ENCODE measurements at regions not wholly inside any gene's neighbourhood (a gene's known extent, or its start where the extent isn't known, plus 50 kb on each side); places are given as distances from the start of the nearest gene placed in this dataset.
A peak's percentile ranks its signal among the peaks of the same experiment; 100 is the strongest.
"Not testable (repeated sequence)": the region's sequence is repeated elsewhere in the genome, so short reads cannot be mapped to it uniquely, and the experiment has no call there.

DNA sequence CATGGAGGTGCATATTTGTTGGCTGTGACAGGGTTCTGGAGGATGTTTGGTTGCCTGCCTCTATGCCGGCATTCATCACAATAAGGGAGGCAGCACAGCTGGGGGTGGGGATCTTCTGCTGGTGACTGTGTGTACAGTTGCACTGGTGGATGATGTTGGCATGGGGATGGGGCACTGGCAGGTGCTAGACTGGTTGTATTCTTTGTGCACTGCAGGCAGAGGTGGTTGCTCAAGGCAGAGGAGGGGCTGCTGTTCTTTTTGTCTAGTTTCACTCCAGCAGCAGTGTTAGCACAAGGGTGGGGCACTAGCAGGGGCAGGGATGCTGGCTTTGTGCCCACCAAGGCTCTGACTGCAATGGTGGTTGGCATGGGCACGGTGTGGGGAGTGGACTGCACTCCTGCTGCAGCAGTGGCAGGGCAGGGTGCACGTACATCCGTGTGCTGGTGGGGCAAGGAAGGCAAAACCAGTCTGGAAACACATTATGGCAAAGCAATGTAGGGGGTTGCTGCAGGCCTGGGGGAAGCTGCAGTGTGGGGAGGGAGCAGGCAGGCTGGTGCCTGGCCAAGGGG lies 69.3 kb downstream of the ISOC1 start:
- DNase-seq (ENCODE audit: low read depth in 4 of 4, low spot score in 3 of 4) = no peak

DNA sequence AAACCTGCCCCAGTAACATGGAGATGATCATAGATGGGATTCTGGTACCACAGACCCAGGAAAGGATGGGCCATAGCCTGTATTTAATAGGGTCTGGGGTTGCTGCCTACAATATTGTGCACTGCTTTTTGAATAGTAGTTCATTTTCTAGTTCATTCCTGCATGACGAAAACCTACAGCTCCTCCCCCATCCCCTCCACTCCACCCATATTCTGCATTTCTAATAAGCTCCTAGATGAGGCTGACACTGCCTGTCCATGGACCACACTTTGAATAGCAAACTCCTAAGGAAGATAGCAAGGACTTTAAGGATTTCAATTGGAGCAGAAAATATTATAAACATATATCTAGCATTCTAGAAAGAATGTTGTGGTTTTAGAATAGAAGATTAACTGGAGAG lies 75.5 kb downstream of the ISOC1 start:
- DNase-seq (ENCODE audit: low read depth in 4 of 4, low spot score in 3 of 4) = no peak

DNA sequence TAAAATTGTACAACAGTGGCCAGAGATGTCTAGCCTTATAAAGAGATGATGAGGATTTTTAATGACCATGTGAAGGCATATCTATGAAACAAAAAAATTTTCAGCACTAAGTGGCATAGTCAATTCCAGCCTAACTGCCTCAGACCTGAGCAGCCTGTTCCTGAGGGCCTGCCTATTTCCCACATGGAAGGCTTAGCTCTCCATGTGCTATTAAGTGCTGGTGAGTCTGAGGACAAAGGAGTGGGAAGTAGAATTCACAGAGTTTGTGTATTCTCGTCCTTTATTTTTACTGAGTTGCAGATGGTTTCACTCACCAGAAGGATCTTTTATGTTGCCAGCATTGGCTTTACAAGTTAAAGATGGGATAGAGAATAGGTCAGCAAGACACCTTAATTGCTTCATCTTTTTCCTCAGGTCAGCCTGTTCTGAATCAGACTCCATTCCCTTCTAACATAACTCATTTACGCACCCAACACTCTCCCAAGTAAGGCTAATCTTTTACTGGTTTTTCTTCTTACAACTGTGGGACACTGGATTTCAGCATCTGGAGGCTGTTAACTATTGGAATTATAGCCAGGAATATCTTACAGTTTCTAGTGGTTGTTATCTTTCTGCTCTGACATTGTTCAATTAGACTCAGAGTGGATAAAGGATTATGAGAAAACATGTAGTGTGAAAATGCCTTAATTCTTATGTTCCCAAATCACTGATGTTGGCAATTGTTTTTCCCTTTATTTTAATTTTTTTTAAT lies 76.8 kb downstream of the ISOC1 start:
- peak in 1 of 4 donors; percentile 4 for DNase-seq (ENCODE audit: low read depth in 4 of 4, low spot score in 3 of 4)

DNA sequence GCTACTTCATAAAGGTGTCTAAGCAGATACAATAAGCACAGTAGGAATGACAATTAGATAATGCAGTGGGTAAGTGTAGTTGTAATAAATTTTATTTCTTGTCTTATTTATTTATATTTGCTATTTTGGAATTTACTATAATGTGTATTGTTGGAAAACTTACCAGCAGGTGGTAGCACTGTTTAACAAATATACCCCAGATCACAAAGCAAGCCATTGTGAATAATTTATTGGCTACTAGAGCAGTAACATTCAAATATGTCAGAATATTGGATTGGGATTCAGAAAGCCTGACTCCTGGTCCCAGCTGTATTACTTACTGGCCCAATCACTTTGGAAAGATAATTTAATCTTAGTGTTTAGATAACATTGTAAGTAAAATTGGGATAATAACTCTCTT lies 78.0 kb downstream of the ISOC1 start:
- DNase-seq (ENCODE audit: low read depth in 4 of 4, low spot score in 3 of 4) = peak in 2 of 4 donors; percentile 1 to 7

DNA sequence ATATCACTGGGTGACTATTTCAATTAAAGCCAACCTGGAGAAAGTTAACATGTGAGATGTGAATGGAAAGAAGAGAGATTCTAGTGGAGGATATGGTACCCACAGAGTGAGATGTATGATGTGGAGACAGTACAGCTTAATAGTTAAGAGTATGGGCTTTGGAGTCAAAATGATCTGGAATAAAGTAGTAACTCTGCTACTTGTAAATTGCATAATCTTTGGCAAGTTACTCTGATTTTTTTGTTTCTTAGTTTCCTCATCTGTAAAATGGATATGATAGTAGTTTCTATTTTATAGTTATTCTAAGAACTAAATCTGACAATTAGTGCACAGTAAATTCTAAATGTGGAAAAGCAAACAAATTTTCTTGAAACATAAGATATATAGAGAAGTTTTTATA lies 79.2 kb downstream of the ISOC1 start:
- no peak for DNase-seq (ENCODE audit: low read depth in 4 of 4, low spot score in 3 of 4)

DNA sequence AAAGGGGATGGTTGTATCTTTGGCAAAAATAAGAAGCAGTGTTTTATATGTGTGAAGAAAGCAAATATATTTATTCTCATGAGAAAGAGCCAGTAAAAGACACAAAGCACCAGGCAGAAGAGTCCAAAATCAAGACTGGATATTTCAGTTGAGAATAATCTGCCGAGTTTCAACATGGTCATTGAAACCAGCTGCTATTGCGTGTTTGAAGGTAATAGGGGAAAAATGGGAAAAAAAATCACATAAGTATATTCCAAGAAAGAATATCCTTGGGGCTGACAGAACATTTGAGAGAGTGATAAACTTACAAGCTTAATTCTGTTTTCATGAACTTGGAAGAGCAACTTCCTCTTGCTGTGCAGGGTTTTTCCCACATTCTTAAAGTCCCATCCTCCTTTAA lies 79.9 kb downstream of the ISOC1 start:
- no peak for DNase-seq (ENCODE audit: low read depth in 4 of 4, low spot score in 3 of 4)

DNA sequence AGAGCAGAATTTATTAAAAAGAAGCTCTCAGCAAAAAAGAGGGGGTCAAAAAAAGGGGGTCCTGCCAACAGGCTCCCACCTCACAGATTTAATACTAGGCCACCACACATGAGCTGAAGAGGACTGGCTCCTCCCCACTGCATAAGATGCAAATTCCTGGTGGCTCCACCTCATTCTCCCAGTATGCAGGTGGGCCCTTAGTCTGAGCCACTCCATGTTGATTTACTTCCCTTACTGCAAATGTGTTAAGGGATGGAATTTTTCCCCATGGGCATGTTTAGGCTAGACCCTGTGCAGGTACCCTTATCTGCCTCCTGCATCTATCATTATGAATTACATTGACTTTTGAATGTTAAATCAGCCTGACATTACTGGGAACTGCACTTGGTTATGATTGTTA lies 82.9 kb downstream of the ISOC1 start:
- no peak for DNase-seq (ENCODE audit: low read depth in 4 of 4, low spot score in 3 of 4)

DNA sequence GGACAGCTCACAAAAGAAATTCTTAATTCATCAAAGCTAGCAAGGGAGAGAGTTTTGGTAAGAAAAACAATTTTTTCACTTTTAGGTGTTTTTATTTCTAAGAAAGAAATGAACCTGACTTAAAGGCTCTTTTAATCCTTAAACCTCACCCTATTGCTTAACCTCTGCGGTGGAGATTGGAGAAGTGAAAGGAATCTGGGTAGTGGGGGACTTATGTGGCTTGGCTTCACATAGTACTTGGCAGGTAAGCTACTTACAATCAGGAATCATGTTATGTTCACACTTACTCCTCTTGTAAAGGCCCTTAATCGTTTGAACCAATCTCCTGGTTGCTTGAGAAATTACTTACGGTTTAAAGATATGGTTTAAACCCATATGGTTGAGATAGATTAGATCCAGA lies 104.8 kb downstream of the ISOC1 start:
- no peak for DNase-seq (ENCODE audit: low read depth in 4 of 4, low spot score in 3 of 4)

DNA sequence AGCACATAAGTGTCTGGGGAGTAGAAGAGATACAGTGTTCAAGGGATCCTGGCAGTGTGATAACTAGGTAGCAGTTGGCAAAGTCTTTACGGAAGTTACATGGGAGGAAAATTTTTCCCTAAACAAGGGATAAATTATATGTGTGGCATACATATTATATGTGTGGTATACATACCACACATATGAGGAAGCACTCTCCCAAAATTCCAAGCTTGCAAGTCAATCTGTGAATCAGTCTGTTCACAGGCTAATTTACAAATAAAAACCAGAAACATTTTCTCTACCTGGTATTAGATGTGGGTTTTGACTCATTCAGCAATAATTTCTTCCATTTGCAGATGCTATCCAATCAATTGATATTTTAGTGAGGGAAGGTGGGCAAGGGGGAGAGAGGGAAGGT lies 110.0 kb downstream of the ISOC1 start:
- DNase-seq (ENCODE audit: low read depth in 4 of 4, low spot score in 3 of 4) = no peak

DNA sequence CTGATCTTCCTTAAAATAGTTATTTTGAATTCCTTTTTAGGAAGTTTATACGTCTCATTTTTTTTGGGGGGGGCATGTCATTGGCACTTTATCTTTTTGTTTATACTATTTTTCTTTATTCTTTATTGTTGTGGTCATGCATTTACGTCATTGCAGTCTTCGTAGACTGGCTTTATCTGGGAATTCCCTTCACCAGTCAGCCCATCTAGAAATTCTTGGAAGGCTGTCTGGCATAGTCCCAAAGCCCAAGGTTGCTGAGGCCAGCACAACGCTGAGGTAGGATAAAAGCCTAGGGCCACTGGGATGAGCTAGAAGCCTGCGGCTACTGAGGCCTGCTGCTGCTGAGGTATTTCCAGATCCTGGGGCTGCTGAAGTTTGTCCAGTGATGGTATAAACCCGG lies 121.5 kb downstream of the ISOC1 start:
- DNase-seq (ENCODE audit: low read depth in 4 of 4, low spot score in 3 of 4) = no peak

DNA sequence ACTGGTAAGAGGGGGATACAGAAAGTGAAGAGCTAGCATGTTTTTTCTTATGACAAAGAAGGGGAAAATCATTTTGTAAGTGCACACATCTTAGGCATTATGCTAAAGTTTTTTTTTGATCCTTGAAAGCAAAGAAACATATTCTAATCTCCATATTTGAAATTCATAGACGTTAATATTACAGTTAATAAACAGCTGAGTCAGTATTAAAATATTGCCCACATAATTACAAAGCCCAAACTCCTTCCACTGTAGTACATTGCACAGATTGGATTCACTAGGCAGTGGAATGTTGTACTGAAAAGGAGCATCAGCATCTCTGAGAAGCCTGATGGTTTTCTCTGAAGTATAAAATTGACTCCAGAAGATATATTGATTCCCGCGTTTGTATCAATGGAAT lies 122.6 kb downstream of the ISOC1 start:
- no peak for DNase-seq (ENCODE audit: low read depth in 4 of 4, low spot score in 3 of 4)

DNA sequence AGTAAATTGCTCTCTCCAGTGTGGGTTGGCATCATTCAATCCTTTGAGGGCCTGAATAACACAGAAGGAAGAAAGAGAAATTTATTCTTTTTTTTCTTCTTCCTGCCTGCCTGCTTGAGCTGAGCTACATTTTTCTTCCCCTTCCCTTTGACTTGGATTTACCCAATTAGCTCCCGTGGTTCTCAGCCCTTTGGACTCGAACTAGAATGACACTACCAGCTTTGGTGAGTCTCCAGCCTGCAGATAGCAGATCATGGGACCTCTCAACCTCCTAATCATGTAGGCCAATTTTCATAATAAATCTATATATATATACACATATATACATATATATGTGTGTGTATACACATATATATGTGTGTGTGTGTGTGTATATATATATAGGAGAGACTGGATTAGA lies 128.6 kb downstream of the ISOC1 start:
- DNase-seq (ENCODE audit: low read depth in 4 of 4, low spot score in 3 of 4) = no peak

DNA sequence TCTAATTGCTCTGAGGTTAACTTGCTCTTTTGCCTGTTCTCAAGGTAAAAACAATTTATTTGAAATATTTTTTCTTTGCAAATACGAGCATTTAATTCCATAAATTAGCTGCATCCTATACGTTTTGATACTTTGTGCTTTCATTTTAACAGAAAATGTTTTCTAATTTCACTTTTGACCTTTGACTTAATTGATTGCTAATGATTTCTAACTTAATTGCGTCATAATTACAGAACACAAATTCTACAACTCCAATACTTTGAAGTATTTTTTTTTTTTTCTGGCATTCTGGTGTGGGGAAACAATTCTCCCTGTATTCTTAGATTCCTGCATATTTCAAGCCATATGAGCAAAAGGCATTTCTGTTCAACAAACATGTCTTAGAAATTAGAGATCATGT lies 134.0 kb downstream of the ISOC1 start:
- no peak for DNase-seq (ENCODE audit: low read depth in 4 of 4, low spot score in 3 of 4)

DNA sequence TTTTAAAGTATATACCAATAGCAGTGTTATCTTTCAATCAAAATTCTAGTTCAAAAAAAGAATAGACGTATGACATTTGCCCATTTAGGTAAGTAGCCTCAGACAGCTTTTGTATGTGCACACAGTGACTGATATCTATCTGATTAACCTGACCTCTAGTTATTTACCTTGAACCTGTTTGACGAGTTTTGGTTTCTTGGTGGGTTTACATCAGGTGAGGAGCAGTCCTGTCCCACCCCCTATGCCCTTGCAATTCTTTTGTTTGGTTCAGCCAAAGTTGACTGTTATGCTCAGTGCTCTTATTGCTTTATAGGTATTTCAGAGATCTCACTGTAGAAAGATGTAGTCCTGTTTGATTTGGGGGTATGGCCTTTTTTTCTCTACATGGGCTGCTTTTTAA lies 147.2 kb downstream of the ISOC1 start:
- DNase-seq (ENCODE audit: low read depth in 4 of 4, low spot score in 3 of 4) = no peak

DNA sequence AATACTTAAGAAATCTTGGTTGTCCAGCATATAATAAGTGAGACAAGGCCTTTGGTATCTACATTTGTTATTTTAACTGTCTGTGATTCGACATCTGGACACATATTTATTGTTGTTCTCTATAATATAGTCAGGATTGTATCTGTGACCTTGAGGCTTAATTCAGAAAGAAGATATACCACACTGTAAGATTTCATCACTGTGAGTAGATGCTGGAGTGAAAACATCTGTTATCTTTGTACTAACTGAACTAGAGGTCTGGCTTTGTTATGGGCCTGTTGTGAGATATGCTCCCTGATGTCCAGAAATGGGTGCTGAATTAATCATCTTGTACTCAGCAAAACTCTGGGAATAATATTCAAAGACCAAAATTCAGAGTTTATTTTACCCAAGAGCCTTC lies 148.5 kb downstream of the ISOC1 start:
- DNase-seq (ENCODE audit: low read depth in 4 of 4, low spot score in 3 of 4) = no peak

DNA sequence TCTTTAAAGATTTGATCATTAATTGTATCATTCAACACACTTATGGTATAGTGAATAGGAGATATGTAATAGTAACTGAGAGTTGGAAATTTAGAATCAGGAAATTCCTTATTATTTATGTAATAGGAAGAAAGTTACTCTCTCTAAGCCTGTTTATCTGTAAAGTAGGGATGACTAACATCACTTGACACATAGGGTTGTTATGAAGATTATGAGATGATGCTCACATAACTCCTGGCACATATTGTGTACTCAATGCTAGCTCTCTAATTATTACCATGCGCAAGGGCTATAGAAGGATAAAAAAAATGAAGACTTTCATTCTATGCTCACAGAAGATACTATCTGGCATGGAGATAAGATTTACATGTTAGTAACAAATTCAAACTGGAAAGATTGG lies 149.9 kb downstream of the ISOC1 start:
- DNase-seq (ENCODE audit: low read depth in 4 of 4, low spot score in 3 of 4) = no peak

DNA sequence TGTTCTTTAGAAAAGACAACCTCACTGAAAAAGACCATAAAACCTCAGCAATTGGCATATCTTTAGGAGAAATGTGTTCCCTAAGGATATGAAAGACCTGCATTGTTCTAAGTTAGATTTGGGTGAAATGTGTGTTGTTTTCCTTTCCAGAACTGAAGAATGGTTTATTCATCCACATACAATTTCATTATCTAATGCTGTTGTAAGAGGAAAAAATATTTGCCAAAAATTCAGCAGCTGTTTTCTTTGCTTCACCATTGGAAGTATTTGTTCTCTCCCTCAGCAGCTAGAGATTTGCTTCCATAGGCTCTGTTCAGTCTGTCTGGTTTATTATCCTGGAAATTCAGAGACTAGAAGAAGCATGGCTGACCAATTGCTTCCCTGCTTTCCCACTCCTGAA lies 150.9 kb downstream of the ISOC1 start:
- DNase-seq (ENCODE audit: low read depth in 4 of 4, low spot score in 3 of 4) = no peak

DNA sequence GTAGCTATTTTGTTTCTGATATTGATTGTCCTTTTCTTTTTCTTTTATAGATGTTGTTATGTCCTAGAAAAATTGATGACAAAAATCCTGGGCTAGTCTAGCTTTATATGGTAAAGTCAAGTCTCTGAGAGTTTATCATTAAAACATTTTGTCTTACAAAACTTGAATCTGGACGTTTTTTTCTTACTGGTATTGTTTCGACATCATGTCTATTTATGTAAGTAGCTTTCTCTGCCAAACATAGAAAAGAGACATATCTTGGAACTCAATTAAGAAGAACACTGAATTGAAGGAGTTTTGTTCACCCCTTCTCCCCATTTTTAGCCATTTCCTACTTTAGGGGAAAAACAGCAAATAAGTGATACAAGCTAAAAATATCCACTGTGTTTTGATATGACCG lies 151.5 kb downstream of the ISOC1 start:
- DNase-seq (ENCODE audit: low read depth in 4 of 4, low spot score in 3 of 4) = no peak

DNA sequence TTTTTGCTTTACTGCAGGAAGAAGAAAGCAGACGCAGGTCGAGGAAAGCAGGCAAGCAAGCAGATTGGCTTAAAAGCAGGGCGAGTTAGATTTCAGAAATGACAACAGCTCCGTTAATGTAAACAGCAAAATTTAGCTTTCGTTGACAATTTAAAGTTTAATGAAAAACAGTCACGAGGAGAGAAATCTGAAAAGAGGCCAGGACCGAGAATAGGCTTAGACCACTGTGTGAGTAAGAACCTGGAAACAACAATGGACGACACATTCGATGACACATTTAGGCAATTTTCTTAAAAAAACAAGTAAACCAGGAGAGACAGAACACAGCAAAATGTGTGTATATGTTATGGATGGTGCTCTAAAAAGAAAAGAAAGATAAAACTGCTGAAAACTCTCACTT lies 155.3 kb downstream of the ISOC1 start:
- no peak for DNase-seq (ENCODE audit: low read depth in 4 of 4, low spot score in 3 of 4)

DNA sequence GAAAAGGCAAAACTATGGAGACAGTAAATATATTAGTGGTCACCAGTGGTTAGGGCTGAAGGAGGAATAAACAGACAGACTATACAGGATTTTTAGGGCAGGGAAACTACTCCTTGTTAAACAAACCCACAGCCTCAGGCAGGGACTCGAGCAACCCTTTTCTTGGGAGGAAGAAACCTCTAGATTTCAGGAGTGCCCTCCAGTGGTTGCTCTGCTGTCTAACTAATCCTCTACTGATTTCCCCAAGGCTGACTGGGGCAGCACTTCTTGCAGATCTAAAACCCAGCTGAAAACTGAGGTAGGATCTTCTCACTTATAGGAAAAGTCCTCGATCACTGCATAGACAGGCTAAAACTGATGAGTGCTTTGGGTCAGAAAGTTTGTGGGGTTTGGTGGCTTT lies 176.8 kb downstream of the ISOC1 start:
- no peak for DNase-seq (ENCODE audit: low read depth in 4 of 4, low spot score in 3 of 4)

DNA sequence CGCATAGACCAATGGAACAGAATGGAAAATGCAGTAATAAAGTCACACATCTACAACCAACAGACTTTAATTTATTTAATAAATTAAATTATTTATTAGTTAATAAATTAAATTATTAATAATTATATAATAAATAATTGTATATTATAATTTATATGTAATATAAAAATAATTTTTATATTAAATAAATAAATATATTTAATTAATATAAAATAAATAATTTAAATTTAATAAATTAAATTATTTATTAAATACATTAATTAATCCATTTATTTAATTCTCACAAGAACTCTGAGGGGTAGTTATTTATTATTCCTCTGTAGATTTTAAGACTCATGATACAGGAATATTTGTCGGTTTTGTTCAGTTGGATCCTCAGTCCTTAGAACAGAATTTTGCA lies 176.1 kb upstream of the ADAMTS19 start:
- no peak for DNase-seq (ENCODE audit: low read depth in 4 of 4, low spot score in 3 of 4)

DNA sequence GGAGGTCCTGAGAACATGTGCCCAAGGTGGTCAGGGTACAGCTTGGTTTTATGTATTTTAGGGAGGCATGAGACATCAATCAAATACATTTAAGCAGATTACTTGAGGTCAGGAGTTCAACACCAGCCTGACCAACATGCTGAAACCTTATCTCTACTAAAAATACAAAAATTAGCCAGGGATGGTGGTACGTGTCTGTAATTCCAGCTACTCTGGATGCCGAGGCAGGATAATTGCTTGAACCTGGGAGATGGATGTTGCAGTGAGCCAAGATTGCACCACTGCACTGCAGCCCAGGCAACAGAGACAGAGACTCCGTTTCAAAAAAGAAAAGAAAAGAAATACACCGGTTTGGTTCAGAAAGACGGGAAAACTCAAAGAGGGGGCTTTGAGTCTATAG lies 165.9 kb upstream of the ADAMTS19 start:
- DNase-seq (ENCODE audit: low read depth in 4 of 4, low spot score in 3 of 4) = not testable (repeated sequence)

DNA sequence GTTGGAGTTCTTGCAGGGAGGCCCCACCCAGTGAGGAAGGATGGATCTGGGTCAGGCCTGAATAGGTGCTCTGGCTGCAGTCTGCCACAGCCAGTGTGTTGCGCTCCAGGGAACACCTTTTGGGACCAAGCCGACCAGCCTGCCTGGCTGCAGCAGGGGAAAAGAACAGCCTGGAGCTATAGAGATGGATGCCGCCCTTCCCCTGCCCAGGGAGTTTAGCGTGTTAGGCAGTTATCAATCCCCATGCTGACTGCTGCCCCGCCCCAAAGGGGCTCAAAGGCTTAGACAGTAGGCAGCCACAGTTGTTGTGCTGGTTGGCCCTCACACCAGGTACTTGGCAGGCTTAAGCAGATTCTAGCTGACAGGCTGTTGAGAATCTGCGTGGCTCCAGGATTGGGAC lies 153.4 kb upstream of the ADAMTS19 start:
- DNase-seq (ENCODE audit: low read depth in 4 of 4, low spot score in 3 of 4) = no peak
